Stimulated activated memory B cell treated with anti-CD40 and anti-IgM and Interleukin-4, amounts not matched to agents 10 μg/mL and 1 μg/mL and 100 μg/mL, for 72 hours (primary cell): ENCODE measurements at regions not wholly inside any gene's neighbourhood (a gene's known extent, or its start where the extent isn't known, plus 50 kb on each side); places are given as distances from the start of the nearest gene placed in this dataset.
"Not testable (repeated sequence)": the region's sequence is repeated elsewhere in the genome, so short reads cannot be mapped to it uniquely, and the experiment has no call there.

Source experiments
- ATAC-seq: fragments of 150-1000 bp; cut with Tn5 transposase; 2 replicates; pipeline ENCODE4 v1.10.0; 2021
- H3K27ac Mint-ChIP-seq: one replicate; pipeline ENCODE4 v1.8.0; 2022; ENCODE audit warnings: mild to moderate bottlenecking, mixed read lengths
- H3K27me3 Mint-ChIP-seq: one replicate; pipeline ENCODE4 v1.8.0; 2022; ENCODE audit warnings: mixed read lengths
- H3K36me3 Mint-ChIP-seq: one replicate; pipeline ENCODE4 v1.8.0; 2022; ENCODE audit warnings: mixed read lengths
- H3K4me1 Mint-ChIP-seq: one replicate; pipeline ENCODE4 v1.8.0; 2022; ENCODE audit warnings: mixed read lengths
- H3K4me3 Mint-ChIP-seq: one replicate; pipeline ENCODE4 v1.8.0; 2022; ENCODE audit warnings: mild to moderate bottlenecking, moderate library complexity, mixed read lengths
- H3K9me3 Mint-ChIP-seq: one replicate; pipeline ENCODE4 v1.8.0; 2022; ENCODE audit warnings: mixed read lengths

DNA sequence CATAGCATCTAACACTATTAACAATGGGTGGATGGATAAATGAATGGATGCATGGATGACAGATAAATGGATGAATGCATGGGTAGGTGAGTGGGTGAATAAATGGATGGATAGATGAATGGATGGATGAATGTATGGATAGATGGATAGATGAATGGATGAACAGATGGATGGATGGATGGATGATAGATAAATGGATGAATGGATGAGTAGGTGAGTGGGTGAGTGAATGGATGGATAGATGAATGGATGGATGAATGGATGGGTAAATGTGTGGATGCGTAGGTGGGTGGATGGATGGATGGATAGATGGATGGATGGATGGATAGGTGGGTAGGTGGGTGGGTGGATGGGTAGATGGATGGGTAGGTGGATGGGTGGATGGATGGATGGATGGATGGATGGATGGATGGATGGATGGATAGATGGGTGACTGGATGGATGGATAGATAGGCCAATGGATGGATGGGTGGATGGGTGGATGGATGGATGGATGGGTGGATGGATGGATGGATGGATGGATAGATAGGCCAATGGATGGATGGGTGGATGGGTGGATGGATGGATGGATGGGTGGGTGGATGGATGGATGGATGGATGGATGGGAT is 260.6 kb upstream of the ZNF507 start:
- H3K36me3 Mint-ChIP-seq, H3K27me3 Mint-ChIP-seq, ATAC-seq: not testable (repeated sequence)

DNA sequence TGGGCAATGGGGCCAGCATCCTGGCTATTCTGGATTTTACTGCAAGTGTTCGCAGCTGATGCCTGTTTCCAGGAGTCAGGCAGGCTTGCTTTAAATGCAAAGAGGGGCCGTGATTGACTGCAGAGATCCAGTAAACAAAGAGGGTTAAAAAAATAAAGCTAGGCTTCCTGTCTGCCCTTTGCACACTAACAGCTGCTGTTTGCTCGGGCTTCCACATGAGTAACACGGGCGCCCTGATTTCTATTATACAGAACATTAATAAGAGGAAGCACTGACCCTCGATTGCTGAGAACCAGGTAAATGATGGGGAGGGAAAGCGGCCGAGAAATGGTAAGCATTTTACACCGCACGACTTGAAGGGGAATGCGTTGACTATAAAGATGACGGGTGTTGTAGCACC is 254.2 kb upstream of the ZNF507 start:
- Mint-ChIP-seq H3K27me3 (no peaks in the 10 kb centered on the region), H3K36me3 (no peaks in the 10 kb centered on the region), H3K4me3 (no peak overlapping the region), H3K4me1 (no peaks in the 10 kb centered on the region), H3K27ac (no peak overlapping the region), H3K9me3 (peaks cover 22% of the 10 kb centered on the region)
- no peak for ATAC-seq

More for the DNA sequence above, 260.6 kb upstream of the ZNF507 start:
- not testable (repeated sequence) for H3K27ac Mint-ChIP-seq, H3K4me3 Mint-ChIP-seq, H3K4me1 Mint-ChIP-seq
- H3K9me3 Mint-ChIP-seq, result peaks cover 22% of the 10 kb centered on the region

DNA sequence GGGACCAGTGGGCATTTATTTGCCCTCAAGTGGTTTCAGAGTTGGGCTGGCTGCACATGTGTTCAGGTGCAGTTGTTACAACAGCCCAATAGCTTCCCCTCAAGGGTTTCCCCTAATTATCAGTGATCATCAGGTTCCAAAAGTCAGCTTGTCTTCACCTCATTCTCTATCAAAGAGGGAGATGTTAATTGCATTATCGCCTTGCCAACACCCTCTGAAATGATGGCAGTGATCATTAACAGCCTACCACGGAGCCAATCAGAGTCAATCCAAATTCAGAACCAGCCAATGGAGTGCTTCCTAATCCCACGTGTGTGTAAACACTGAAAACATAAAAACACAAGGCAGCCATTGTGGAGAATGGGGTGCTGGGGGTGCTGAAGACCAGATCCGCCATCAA is 248.4 kb upstream of the ZNF507 start:
- Mint-ChIP-seq H3K27me3 (no peaks in the 10 kb centered on the region), H3K27ac (no peak overlapping the region), H3K9me3 (peaks cover 25% of the 10 kb centered on the region), H3K4me1 (no peaks in the 10 kb centered on the region), H3K36me3 (no peaks in the 10 kb centered on the region), H3K4me3 (no peak overlapping the region)
- no peak for ATAC-seq

DNA sequence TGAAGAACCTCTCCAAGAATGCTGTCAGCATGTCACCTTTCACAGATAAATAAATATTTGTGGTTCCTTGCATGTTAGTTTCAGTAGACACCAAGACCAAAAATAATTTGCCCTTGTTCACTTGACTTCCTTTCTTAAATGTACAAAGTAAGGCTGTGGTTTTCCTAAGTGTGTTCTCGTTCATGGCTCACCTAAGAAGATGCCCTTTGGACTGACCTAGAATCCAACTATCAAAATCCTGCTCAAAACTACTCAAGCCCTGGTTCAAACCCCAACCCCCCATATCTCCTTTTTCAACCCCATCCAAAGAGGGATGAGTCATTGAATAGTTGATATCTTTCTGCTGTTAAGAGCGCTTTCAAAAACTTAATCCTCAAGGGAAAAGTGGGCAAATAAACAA is 247.8 kb upstream of the ZNF507 start:
- no peak for ATAC-seq

DNA sequence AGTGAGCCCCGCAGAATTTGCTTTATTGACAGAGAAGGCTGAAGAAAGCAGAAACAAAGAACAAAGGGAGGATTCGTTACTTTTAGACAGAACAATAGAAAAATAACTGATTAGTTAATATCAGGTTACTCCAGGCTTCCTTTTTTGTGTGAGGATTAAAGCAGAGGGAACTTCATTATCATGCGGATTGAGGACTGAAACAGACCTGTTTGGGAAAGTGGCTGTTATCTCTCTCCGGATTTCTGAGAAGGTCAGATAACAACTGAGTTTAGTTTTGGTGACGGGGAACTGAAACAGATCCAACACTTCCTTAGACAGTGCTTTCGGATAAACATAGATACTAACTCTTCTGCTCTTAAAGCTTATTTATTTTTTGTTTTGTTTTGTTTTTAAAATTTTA is 246.4 kb upstream of the ZNF507 start:
- Mint-ChIP-seq H3K27ac (no peak overlapping the region), H3K4me1 (no peaks in the 10 kb centered on the region), H3K27me3 (no peaks in the 10 kb centered on the region), H3K36me3 (no peaks in the 10 kb centered on the region), H3K9me3 (peaks cover 19% of the 10 kb centered on the region), H3K4me3 (no peak overlapping the region)
- no peak for ATAC-seq

More for the DNA sequence above, 247.8 kb upstream of the ZNF507 start:
- Mint-ChIP-seq H3K27me3 (no peaks in the 10 kb centered on the region), H3K4me3 (no peak overlapping the region), H3K4me1 (no peaks in the 10 kb centered on the region), H3K27ac (no peak overlapping the region), H3K36me3 (no peaks in the 10 kb centered on the region), H3K9me3 (peaks cover 25% of the 10 kb centered on the region)

DNA sequence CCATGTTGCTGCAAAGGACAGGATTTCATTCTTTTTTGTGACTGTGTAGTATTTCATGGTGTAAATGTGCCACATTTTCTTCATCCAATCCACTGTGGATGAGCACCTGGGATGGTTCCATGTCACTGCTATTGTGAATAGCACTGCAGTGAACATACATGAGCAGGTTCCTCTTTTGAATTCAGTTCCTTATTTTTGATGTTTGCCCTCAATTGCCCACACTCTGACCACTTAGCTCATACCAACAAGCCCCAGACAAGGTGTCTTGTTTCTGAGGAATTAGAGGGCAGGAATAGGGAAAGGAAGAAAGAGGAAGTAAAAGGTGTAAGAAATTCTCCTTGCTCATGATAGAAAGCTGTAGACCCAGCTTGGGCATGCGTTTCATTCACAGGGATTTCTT is 244.2 kb upstream of the ZNF507 start:
- Mint-ChIP-seq H3K4me1 (no peaks in the 10 kb centered on the region), H3K27ac (no peak overlapping the region), H3K9me3 (peaks cover 15% of the 10 kb centered on the region), H3K36me3 (no peaks in the 10 kb centered on the region), H3K4me3 (no peak overlapping the region), H3K27me3 (no peaks in the 10 kb centered on the region)
- ATAC-seq, result no peak

DNA sequence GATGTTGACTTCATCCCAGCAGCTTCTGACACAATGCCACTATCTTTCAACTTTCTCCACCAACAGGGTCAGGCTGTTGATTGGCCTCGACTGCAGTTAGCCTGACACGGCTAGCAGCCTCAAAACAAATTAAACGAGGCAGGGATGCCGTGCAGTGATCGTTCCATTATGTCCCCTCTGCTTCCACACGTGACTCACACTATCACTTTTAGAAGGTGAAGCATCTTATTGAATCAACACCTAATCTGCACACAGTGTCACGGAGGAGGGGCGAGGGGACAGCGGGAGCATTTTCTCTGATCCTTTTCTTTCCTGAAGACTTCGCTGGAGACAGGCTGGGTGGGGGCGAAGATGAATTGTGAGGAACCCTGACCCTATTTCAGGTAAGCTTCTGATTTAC is 241.9 kb upstream of the ZNF507 start:
- no peak overlapping the region for H3K4me3 Mint-ChIP-seq
- no peaks in the 10 kb centered on the region for H3K4me1 Mint-ChIP-seq
- H3K27me3 Mint-ChIP-seq, result no peaks in the 10 kb centered on the region
- no peak overlapping the region for H3K27ac Mint-ChIP-seq
- no peak for ATAC-seq
- no peaks in the 10 kb centered on the region for H3K36me3 Mint-ChIP-seq
- peaks cover 12% of the 10 kb centered on the region for H3K9me3 Mint-ChIP-seq

DNA sequence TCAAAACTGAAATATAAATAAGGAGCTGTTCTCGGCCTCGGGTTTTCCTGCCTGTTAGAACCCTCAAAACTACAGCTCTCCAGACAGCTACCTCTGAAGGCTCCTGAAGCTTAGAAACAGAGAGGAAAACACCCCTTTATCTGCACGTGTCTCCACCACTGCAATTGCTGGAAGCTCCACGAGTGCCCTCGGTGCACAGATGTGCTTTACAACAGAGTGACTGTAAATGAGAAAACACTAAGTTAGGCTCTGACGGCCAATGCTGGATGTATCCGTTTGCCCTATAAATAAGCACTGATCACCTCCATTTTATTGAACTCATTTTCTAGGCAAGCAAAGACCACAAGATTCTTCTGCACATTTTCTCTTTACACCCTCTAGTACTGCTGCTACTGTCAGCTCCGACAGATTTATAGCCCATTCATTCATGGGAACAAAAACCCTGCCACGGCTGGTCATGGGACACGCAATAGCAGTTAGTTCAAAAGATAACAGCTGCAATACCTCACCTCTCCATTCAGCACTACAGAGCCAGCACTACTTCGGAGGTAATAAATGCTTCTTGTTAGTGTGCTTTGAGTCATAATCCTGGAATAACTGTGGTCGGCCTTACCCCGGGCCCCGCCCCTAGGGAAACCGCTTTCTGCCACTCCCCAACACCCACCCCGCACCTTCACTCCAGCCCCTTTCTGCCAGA is 241.1 kb upstream of the ZNF507 start:
- peaks cover 12% of the 10 kb centered on the region for H3K9me3 Mint-ChIP-seq
- H3K27me3 Mint-ChIP-seq, result no peaks in the 10 kb centered on the region
- no peak overlapping the region for H3K4me3 Mint-ChIP-seq
- no peak for ATAC-seq
- H3K27ac Mint-ChIP-seq, result no peak overlapping the region
- no peaks in the 10 kb centered on the region for H3K36me3 Mint-ChIP-seq
- H3K4me1 Mint-ChIP-seq, result no peaks in the 10 kb centered on the region

DNA sequence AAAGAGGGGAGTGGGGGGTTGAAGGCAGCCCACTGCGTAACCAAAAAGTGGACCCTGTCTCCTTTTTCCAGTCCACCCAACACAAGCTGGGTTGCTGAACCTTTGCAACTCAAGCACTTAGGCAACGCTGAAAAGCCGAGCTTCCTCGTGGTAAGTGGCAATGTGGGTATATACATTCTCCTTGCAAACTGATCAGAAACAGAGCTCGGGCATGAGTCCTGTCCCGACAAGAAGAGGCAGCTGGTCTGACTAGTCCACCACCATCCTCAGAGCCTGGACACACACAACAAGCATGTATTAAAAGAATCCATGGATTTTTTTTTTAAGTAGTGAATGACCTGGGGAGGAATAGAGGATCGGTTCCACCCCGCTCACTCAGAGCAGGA is 240.6 kb upstream of the ZNF507 start:
- no peak for ATAC-seq
- no peaks in the 10 kb centered on the region for H3K4me1 Mint-ChIP-seq
- H3K27ac Mint-ChIP-seq, result no peak overlapping the region
- H3K36me3 Mint-ChIP-seq, result no peaks in the 10 kb centered on the region
- H3K4me3 Mint-ChIP-seq, result no peak overlapping the region
- H3K27me3 Mint-ChIP-seq, result no peaks in the 10 kb centered on the region
- peaks cover 12% of the 10 kb centered on the region for H3K9me3 Mint-ChIP-seq

DNA sequence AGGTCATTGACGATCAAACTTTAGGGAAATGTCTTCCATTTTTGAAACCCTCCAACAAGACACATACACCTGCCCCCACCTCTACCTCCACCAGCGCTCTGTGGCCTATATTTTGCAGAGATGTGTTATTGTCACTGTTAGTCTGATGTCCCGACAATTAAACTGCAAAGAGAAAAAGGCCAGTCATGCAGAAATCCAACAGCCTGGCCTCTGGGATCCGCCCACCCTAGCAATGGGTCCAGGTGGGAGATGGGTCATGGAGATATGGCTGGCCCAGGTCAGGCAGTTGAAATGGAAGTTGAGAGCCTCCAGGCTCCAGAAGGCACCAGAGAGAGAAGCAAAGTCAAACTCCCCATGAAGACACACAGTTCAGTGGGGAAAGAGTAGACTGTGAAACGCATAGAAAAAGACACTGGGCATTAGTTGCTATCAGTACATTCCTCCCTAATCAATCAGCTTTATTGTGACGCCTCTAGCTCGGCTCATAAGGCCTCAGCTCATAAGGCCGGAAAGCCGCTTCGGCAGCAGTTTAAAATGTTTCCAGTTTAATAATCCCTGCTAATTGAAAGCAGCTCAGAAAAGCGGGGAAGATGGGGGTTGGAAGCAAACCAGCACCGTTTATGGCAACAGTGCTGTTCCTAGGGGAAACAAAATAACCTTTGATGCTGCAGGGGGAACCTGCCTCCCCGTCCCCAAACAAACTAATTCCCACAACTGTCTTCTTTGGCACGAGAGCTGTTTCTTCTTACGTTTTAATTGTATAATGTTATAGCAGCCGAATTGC is 239.7 kb upstream of the ZNF507 start:
- Mint-ChIP-seq H3K4me3 (no peak overlapping the region), H3K27me3 (no peaks in the 10 kb centered on the region), H3K27ac (no peak overlapping the region), H3K9me3 (peaks cover 10% of the 10 kb centered on the region), H3K36me3 (no peaks in the 10 kb centered on the region), H3K4me1 (no peaks in the 10 kb centered on the region)
- ATAC-seq, result no peak

DNA sequence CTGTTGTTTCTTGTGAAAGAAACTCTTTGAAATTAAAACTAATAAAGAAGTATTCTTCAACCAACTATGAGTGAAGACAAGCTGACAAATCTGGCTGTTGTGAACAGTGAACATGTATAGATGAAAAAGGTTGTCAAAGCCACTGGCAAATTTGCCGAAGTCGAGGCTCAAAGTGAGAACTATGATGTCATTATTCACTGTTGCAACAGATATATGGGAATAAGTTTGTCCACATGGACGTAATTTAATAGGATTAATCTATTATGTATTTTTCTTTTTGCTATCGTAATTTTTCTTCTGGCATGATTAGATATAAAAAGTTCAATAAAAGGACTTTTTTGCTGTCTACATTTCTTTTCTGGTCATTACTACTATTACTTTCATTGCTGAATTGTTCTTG is 223.2 kb upstream of the ZNF507 start:
- Mint-ChIP-seq H3K36me3 (no peaks in the 10 kb centered on the region), H3K4me3 (no peak overlapping the region), H3K27ac (no peak overlapping the region), H3K27me3 (peaks cover 16% of the 10 kb centered on the region), H3K9me3 (peaks cover 17% of the 10 kb centered on the region), H3K4me1 (no peaks in the 10 kb centered on the region)
- no peak for ATAC-seq

DNA sequence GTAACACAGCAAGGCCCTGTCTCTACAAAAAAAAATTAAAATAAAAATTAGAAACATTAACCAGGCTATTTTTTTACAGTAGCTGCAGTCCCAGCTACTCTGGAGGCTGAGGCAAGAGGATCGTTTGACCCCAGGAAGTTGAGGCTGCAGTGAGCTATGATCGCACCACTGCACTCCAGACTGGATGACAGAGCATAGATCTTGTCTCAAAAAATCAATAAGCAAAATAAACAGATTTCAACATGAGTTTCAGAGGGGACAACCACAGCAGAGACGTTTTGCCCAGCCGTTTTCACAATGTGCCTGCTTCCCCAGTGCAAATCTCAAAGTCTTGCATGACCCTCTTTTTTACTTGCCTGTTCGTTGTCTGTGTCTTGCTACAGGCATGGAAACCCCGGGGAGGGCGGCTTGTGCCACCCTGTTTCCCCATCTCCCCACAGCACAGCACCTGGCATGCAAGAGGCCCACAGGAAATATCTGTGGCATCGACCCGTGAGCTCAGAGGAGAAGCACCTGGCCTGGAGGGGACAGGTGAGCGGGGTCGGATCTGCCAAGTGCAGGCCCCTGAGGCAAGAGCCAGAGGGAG is 222.0 kb upstream of the ZNF507 start:
- Mint-ChIP-seq H3K4me1 (no peaks in the 10 kb centered on the region), H3K27ac (no peak overlapping the region), H3K9me3 (peaks cover 12% of the 10 kb centered on the region), H3K4me3 (no peak overlapping the region), H3K36me3 (no peaks in the 10 kb centered on the region), H3K27me3 (peaks cover 16% of the 10 kb centered on the region)
- no peak for ATAC-seq

DNA sequence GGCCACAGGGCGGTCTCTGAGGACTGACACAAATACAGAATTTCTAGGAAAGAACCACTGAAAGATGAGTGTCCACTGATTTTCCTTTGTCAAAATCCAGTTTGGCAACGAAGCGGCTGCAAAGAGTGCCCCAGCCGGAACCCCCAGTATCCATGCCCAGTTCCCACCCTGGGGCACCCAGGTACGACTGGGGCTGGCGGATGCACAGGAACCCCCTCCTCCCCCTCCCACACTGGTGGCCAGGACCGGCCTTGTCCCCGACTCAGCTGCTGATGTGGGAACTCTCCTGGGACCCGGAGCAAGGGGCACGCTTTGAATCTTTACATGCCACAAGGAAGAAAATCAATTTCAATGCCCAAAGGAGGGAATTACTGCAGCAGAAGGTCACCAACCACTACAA is 220.8 kb upstream of the ZNF507 start:
- Mint-ChIP-seq H3K27ac (no peak overlapping the region), H3K4me1 (no peaks in the 10 kb centered on the region), H3K4me3 (no peak overlapping the region), H3K36me3 (no peaks in the 10 kb centered on the region), H3K27me3 (peaks cover 16% of the 10 kb centered on the region), H3K9me3 (peaks cover 13% of the 10 kb centered on the region)
- no peak for ATAC-seq

DNA sequence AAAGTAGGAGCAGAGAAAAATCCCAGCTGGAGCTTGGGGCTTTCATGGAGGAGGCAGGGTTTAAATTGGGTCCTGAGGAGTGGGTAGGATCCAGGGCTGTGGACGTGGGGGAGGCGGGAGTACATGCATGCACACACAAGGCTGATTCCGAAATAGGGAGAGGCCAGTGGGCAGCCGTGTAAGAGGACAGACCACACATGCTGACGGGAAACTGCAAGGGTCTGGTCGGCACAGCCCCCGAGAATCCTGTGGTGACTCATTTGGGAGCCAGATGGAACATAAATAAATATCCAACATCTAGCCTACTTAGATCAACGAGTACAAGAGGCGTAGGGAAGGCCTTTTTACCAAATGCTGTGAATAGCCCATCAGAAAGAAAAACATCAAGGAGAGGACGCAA is 216.3 kb upstream of the ZNF507 start:
- Mint-ChIP-seq H3K27ac (no peak overlapping the region), H3K4me1 (no peaks in the 10 kb centered on the region), H3K4me3 (no peak overlapping the region), H3K9me3 (peaks cover 10% of the 10 kb centered on the region), H3K27me3 (peaks cover 6% of the 10 kb centered on the region), H3K36me3 (no peaks in the 10 kb centered on the region)
- ATAC-seq, result no peak

DNA sequence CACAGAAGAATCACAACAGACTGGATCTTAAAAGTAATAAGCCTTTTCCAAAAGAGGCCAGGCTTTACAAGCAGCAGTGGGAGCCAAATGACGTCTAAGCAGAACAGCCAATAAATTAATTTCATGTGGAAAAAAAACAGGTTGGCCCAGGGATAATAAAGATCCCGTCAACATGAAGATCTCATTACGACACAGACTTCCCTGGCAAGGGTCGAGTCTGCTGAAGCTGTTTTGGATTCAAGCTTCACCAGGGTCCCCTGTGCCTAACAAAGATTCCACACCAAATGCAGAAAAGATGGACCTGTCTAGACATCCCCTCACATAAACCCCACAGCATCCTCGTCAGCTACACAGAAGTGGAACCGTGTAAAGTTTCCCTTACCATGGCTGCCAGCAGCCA is 215.1 kb upstream of the ZNF507 start:
- Mint-ChIP-seq H3K36me3 (no peaks in the 10 kb centered on the region), H3K27me3 (no peaks in the 10 kb centered on the region), H3K9me3 (peaks cover 10% of the 10 kb centered on the region), H3K4me1 (no peaks in the 10 kb centered on the region), H3K4me3 (no peak overlapping the region), H3K27ac (no peak overlapping the region)
- no peak for ATAC-seq
